Right cardiac atrium (tissue), 5 donors: ENCODE measurements at regions not wholly inside any gene's neighbourhood (a gene's known extent, or its start where the extent isn't known, plus 50 kb on each side); places are given as distances from the start of the nearest gene placed in this dataset.
"Not testable (repeated sequence)": the region's sequence is repeated elsewhere in the genome, so short reads cannot be mapped to it uniquely, and the experiment has no call there.

Source experiments
- ATAC-seq, 2 donors: fragments of 200-7000 bp; cut with Tn5 transposase; one replicate each; pipeline versions ENCODE4 v1.8.0 to v1.9.1; 2020; ENCODE audit warnings: moderate library complexity in 2 of 2, mild to moderate bottlenecking in 1 of 2
- DNase-seq, 3 donors: peaks; one replicate each; pipeline ENCODE4 v3.0.0-alpha.2; 2020
- H3K27ac ChIP-seq: one replicate; pipeline ENCODE4 v1.5.1; 2013; ENCODE audit warnings: mild to moderate bottlenecking, low read length, control low read depth, moderate library complexity
- H3K27me3 ChIP-seq: one replicate; pipeline ENCODE4 v1.6.1; 2013; ENCODE audit not compliant: control insufficient read depth, insufficient read depth
- H3K4me1 ChIP-seq: one replicate; pipeline ENCODE4 v1.6.1; 2013; ENCODE audit warnings: low read length; ENCODE audit not compliant: control insufficient read depth, insufficient read depth
- H3K4me3 ChIP-seq: one replicate; pipeline ENCODE4 v1.5.1; 2013; ENCODE audit warnings: low read length, control low read depth
- H3K9me3 ChIP-seq: one replicate; pipeline ENCODE4 v1.6.1; 2013; ENCODE audit warnings: low read length; ENCODE audit not compliant: control insufficient read depth
- WGBS: extraction: QIAGEN DNeasy Blood & Tissue Kit; methylation state at CpG from one replicate; pipeline ENCODE4 v1.1.7; 2013; 5-methylcytosine and 5-hydroxymethylcytosine counted together
- intact Hi-C, 4 donors: fragments of 100-400 bp; cut with DNase I; formaldehyde crosslinking; loops; one replicate each; pipeline versions ENCODE4 v1.11.0 to v1.14.0; 2022 to 2023
- donor health status: healthy with polysubstance abuse.
- donor health status: DM: no; HTN: yes; CAD: no.
- donor health status: DM: no; HTN: no; CAD: no.
- donor health status: DM: no; HTN: yes; CAD: no; lungs with severe emphysema.
- donor health status: DM: yes; HTN: yes; CAD: no.

DNA sequence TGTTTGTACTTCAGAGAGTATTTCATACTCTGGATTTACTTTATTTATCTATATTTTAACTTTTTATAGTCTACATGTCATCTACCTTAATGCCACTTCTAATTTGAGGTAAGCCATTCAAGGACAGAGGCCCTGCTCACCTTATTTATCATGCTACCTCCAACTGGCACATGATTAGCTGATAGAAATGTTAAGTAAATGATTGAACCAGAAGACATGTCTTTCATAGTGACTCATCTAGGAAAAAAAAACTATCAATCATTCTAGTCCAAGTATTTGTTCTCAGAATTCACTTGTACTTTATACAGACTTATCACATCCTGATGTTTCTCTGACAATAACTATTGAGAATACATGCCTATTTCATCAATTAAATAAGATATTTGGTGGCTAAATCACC lies 856.3 kb downstream of the XPNPEP1 start:
- ATAC-seq (no peak), DNase-seq (no peak)

DNA sequence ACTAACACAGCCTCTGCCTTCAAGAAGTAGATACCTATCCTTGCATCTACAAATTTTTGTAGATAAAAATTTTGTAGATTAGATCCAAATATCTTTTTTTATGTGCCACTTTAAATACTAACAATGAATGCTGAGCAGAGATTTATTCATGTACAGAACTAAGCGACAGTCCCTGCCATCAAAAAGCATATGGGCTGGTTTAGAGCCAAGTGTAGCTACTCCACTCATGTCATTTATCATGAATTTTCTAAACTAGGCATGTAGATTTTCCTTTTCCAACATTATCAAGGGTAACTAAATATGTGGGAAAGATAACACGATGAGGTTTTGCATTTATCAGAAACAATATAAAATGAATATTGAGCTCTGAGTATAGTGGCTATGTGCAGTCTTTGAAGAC lies 857.5 kb downstream of the XPNPEP1 start:
- intact Hi-C loops = no loop called here
- ATAC-seq = no peak
- WGBS = 50% methylated on average over 2 of the region's 2 CpGs

More for the DNA sequence above, 856.3 kb downstream of the XPNPEP1 start:
- Histone ChIP-seq H3K27ac (no peak overlapping the region), H3K9me3 (no peaks in the 10 kb centered on the region), H3K27me3 (no peaks in the 10 kb centered on the region), H3K4me3 (no peak overlapping the region), H3K4me1 (no peaks in the 10 kb centered on the region)
- intact Hi-C loops = no loop called here

DNA sequence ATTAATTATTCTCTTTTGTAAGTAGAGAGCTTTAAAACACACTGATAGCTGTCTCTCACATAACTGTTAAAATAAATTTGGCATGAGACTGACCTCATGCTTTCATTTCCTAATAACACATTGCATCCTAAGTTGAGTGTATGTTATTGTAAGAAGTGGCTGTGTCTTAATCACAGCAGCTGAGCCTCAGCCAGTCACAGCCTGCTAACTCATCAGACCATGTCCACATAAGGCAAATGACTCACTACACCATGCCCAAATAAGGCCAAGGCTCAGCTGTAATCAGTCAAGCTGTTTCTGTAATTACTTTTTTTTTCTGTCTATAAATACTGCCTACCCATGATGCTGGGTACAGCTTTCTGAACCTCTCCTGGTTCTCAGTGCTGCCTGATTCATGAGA lies 860.9 kb downstream of the XPNPEP1 start:
- no peaks in the 10 kb centered on the region for H3K4me1 ChIP-seq
- no peaks in the 10 kb centered on the region for H3K27me3 ChIP-seq
- H3K27ac ChIP-seq = no peak overlapping the region
- intact Hi-C loops = no loop called here
- no peak for ATAC-seq
- DNase-seq = no peak
- H3K4me3 ChIP-seq = no peak overlapping the region
- no peaks in the 10 kb centered on the region for H3K9me3 ChIP-seq

More for the DNA sequence above, 857.5 kb downstream of the XPNPEP1 start:
- H3K4me3 ChIP-seq = no peak overlapping the region
- DNase-seq = no peak
- no peaks in the 10 kb centered on the region for H3K9me3 ChIP-seq
- no peaks in the 10 kb centered on the region for H3K27me3 ChIP-seq
- no peaks in the 10 kb centered on the region for H3K4me1 ChIP-seq
- H3K27ac ChIP-seq = no peak overlapping the region

DNA sequence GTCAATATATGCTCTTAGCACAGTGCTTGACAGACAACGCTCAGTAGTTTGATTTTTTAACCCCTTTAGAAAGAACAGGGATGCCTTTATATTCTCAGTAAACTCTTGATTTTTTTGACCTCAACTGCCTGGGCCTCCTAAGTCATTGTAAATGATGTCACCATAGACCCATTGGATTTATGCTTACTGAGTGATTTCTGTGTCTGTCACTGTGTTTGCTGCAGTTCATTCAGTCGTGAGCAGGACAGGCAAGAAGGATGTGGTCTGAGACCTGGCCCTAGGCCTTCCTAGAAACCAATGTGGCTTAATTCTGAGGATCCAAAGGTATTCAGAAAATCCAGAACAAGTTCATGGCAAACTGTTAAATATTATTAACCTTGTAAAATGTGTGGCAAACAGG lies 868.1 kb downstream of the XPNPEP1 start:
- intact Hi-C loops = no loop called here
- Histone ChIP-seq H3K27me3 (no peaks in the 10 kb centered on the region), H3K9me3 (no peaks in the 10 kb centered on the region), H3K4me1 (no peaks in the 10 kb centered on the region), H3K27ac (no peak overlapping the region), H3K4me3 (no peak overlapping the region)
- ATAC-seq (no peak), DNase-seq (no peak)
- 69% methylated on average over 2 of the region's 2 CpGs for WGBS

DNA sequence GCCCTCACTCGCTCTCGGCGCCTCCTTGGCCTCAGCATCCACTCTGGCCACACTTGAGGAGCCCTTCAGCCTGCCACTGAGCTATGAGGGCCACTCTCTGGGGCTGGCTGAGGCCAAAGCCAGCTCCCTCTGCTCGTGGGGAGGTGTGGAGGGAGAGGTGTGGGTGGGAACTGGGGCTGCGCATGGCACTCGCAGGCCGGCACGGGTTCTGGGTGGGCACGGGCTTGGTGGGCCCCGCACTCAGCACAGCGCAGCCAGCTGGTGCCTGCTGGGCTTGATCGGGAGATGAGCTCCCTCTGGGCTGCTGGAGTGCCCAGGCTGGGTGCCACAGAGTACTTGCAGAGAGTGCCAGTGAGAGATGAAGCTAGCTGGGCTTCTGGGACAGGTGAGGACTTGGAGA lies 875.5 kb downstream of the XPNPEP1 start:
- Histone ChIP-seq H3K9me3 (no peaks in the 10 kb centered on the region), H3K4me3 (no peak overlapping the region), H3K4me1 (no peaks in the 10 kb centered on the region), H3K27ac (no peak overlapping the region), H3K27me3 (no peaks in the 10 kb centered on the region)
- DNase-seq (peak in 2 of 3 donors; percentile 26 to 37), ATAC-seq (no peak)
- WGBS = 91% methylated on average over 12 of the region's 12 CpGs
- intact Hi-C loops = no loop called here

DNA sequence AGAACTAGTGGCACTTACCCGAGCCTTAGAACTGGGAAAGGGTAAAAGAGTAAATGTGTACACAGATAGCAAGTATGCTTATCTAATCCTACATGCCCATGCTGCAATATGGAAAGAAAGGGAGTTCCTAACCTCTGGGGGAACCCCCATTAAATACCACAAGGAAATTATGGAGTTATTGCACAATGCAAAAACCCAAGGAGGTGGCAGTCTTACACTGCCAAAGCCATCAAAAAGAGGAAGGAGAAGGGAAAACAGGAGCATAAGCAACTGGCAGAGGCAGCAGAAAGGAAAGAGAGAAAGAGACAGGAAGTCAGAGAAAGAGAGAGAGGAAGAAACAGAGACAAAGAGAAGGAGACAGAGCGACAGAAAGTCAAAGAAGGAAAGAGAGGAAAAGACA lies 876.9 kb downstream of the XPNPEP1 start:
- H3K9me3 ChIP-seq, ATAC-seq, intact Hi-C loops, H3K27me3 ChIP-seq, DNase-seq, H3K4me1 ChIP-seq, H3K4me3 ChIP-seq, H3K27ac ChIP-seq: not testable (repeated sequence)
- 57% methylated on average over 2 of the region's 2 CpGs for WGBS

DNA sequence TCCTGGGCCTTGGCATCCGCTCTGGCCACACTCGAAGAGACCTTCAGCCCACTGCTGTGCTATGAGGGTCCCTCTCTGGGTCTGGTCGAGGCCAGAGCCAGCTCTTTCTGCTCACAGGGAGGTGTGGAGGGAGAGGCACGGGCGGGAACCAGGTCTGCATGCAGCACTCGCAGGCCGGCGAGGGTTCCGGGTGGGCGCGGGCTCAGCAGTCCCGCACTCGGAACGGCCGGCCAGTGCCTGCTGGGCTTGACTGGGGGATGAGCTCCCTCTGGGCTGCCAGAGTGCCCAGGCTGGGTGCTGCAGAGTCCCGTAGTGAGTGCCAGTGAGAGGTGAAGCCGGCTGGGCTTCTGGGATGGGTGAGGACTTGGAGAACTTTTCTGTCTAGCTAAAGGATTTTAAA lies 882.7 kb downstream of the XPNPEP1 start:
- no peak overlapping the region for H3K27ac ChIP-seq
- no peak overlapping the region for H3K4me3 ChIP-seq
- WGBS = 91% methylated on average over 17 of the region's 17 CpGs
- no peaks in the 10 kb centered on the region for H3K9me3 ChIP-seq
- DNase-seq (peak in 2 of 3 donors; percentile 17 to 36), ATAC-seq (no peak)
- H3K4me1 ChIP-seq = no peaks in the 10 kb centered on the region
- no peaks in the 10 kb centered on the region for H3K27me3 ChIP-seq
- intact Hi-C loops = no loop called here

DNA sequence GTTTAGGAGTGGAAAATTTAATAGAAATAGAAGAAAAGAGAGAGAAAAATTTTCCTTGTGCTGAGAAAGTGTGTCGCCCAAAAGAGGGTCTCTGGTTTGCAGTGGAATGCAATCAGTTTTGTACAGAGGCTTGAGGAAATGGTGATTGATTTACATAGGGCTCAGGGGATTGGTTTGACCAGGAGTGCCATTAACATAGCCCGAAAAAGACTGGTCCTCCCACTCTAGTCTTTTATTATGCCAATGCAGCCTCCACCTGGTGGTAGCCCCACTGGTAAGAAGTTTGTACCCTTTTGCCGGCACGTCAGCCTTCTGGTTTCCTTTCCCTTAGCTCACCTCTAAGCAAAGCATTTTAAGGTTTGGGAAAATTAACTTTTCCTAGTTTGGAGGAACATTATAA lies 885.3 kb downstream of the XPNPEP1 start:
- DNase-seq (no peak), ATAC-seq (no peak)
- no peak overlapping the region for H3K27ac ChIP-seq
- no peaks in the 10 kb centered on the region for H3K27me3 ChIP-seq
- no peaks in the 10 kb centered on the region for H3K4me1 ChIP-seq
- intact Hi-C loops = no loop called here
- no peaks in the 10 kb centered on the region for H3K9me3 ChIP-seq
- 81% methylated on average over 4 of the region's 4 CpGs for WGBS
- no peak overlapping the region for H3K4me3 ChIP-seq

DNA sequence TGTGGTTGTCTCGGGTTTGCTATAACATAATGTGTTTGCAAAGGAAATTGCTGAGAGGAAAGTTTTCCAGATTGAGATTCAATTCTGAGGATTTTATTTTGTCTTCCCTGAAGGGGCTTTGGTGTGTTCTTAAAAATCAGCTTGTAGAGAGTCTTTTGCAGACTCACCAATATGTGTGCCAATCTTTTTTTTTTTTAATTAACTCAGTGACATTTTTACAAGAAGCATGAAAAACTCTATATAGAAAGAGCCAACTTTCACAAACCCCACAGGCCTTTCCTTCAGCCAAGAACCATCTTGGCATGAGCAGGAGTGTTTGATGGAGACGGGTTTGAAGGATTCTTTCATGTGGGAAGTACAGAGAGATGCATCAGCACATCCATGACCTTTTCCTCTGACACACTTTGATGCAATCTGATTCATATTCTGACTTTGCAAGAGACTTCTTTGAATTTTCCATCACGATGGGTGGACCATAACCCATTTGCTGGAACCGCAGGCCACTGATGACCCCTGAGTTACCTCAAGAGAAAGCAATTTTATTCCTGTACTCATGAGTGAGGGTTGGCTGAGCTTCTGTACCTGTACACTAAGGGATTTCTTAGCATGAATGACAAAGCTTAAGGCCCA lies 892.6 kb downstream of the XPNPEP1 start:
- H3K27me3 ChIP-seq = no peaks in the 10 kb centered on the region
- H3K4me3 ChIP-seq = no peak overlapping the region
- DNase-seq (no peak), ATAC-seq (no peak)
- no peaks in the 10 kb centered on the region for H3K9me3 ChIP-seq
- no peaks in the 10 kb centered on the region for H3K4me1 ChIP-seq
- intact Hi-C loops = no loop called here
- H3K27ac ChIP-seq = no peak overlapping the region
- WGBS = 50% methylated on average over 4 of the region's 4 CpGs

DNA sequence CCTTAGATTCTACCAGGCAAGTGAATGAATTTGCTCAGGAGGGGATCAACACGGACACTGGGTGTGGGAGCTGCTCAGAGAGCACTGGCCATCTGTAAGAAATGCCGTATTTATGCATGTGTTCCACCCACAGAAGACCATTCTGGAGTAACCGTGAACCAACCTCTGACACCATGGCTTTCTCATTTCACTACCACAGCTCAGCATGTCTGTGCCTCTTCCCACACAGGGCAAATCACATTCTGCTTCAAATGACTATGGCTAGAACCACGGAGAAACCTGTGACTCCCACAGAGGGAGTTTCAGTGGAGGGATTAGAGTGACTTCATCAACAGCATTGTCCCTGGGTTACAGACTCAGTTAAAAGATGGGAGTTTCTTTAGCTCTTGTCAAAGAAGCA lies 893.4 kb downstream of the XPNPEP1 start:
- Histone ChIP-seq H3K27ac (no peak overlapping the region), H3K4me1 (no peaks in the 10 kb centered on the region), H3K9me3 (no peaks in the 10 kb centered on the region), H3K4me3 (no peak overlapping the region), H3K27me3 (no peaks in the 10 kb centered on the region)
- ATAC-seq = no peak
- no peak for DNase-seq
- intact Hi-C loops = no loop called here
- WGBS = 71% methylated on average over 4 of the region's 4 CpGs

DNA sequence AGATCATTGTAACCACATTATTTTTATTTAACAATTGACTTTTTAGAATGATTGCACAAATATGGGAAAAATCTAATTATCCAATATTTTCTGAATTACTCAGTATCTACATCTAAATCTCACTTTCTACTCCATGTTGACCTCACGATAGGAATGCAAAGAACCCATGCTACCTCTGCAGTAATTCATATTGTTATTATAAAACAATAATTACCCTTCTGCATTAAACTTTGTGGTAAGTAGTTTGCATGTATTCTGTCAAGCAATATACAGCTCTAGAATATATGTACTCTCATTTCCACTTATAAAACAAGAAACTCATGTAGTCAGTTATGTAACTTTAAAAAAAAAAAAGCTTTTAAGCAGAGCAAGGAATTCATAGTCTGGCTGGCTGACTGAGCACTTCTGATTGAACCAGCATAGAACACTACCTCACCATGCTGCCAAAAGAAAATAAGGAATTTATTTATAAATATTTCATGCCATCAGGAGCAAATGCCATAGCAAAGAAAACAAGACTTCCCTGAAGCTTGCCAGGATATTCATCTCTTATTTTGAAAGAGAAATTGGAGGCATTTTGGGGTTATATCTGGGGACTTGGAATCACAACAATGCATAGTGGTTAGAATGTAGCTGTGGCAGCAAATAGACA lies 895.7 kb downstream of the XPNPEP1 start:
- no peaks in the 10 kb centered on the region for H3K27me3 ChIP-seq
- H3K27ac ChIP-seq = no peak overlapping the region
- no peak overlapping the region for H3K4me3 ChIP-seq
- no peak for DNase-seq
- intact Hi-C loops = no loop called here
- H3K9me3 ChIP-seq = no peaks in the 10 kb centered on the region
- no peak for ATAC-seq
- WGBS = 77% methylated on average over 1 of the region's 1 CpG
- no peaks in the 10 kb centered on the region for H3K4me1 ChIP-seq

DNA sequence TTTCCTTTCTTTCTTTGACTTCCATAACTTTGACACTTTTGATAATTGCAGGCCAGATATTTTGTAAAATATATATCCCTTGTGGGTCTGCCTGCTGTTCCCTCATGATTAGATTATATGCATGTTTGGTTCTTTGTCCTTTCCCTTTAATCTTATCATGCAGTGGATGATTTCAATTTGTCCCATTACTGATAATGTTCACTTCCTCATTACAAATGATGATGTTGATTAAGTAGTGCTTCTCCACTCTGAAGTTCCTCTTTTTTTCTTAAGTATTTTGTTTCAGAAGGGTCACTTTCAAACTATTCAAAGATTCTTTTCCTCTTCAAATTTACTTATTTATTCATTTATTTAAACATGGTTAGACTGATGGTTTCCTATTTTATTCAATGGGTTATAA lies 898.1 kb downstream of the XPNPEP1 start:
- no peaks in the 10 kb centered on the region for H3K4me1 ChIP-seq
- ATAC-seq (no peak), DNase-seq (no peak)
- no peaks in the 10 kb centered on the region for H3K27me3 ChIP-seq
- no peak overlapping the region for H3K27ac ChIP-seq
- intact Hi-C loops = no loop called here
- no peaks in the 10 kb centered on the region for H3K9me3 ChIP-seq
- H3K4me3 ChIP-seq = no peak overlapping the region
